Breast epithelium (tissue), 4 donors: ENCODE measurements at regions not wholly inside any gene's neighbourhood (a gene's known extent, or its start where the extent isn't known, plus 50 kb on each side); places are given as distances from the start of the nearest gene placed in this dataset.

Experiments used
- DNase-seq, 2 donors: peaks; one replicate each; pipeline ENCODE4 v3.0.0-alpha.2; 2019; ENCODE audit warnings: low spot score in 2 of 2
- H3K27ac ChIP-seq, 2 donors: fragments of 200-600 bp; sonication (generic) in 1 of 2; one replicate each; pipeline ENCODE4 v1.5.1; 2016 to 2019; ENCODE audit warnings: mild to moderate bottlenecking in 1 of 2
- H3K27me3 ChIP-seq, 2 donors: fragments of 200-600 bp; sonication (generic) in 1 of 2; one replicate each; pipeline versions ENCODE4 v1.5.1 to v1.6.0; 2017 to 2019; ENCODE audit warnings: control low read depth in 1 of 2, mild to moderate bottlenecking in 1 of 2
- H3K36me3 ChIP-seq: fragments of 200-600 bp; one replicate; pipeline ENCODE4 v1.5.1; 2019
- H3K4me1 ChIP-seq, 2 donors: fragments of 200-600 bp; sonication (generic); one replicate each; pipeline ENCODE4 v1.5.1; 2016 to 2019; ENCODE audit warnings: control low read depth in 1 of 2
- H3K4me3 ChIP-seq, 3 donors: fragments of 200-600 bp; sonication (generic); 1 replicate in 2 of 3; 2 replicates in 1 of 3; pipeline ENCODE4 v1.5.1; 2016 to 2019; ENCODE audit warnings: mild to moderate bottlenecking in 3 of 3, moderate library complexity in 2 of 3
- H3K9me3 ChIP-seq, 2 donors: fragments of 200-600 bp; sonication (generic) in 1 of 2; one replicate each; pipeline ENCODE4 v1.5.1; 2016 to 2019; ENCODE audit warnings: control low read depth in 1 of 2
- POLR2A ChIP-seq: fragments of 450-650 bp; IDR thresholded peaks from one replicate; pipeline ENCODE4 v1.6.1; 2016; ENCODE audit warnings: antibody characterized with exemption, mild to moderate bottlenecking, moderate library complexity
- POLR2AphosphoS5 ChIP-seq, 3 donors: sonication (generic); formaldehyde crosslinking; IDR thresholded peaks; one replicate each; pipeline ENCODE4 v1.6.1; 2017; ENCODE audit warnings: antibody characterized with exemption in 3 of 3
- intact Hi-C: fragments of 100-400 bp; cut with DNase I; formaldehyde crosslinking; loops from one replicate; pipeline ENCODE4 v1.15.1; 2023; ENCODE audit warnings: low total_unique reads
- TF ChIP-seq, protein P1 (sequence below), 3 donors: fragments of 450-650 bp; IDR thresholded peaks; one replicate each; pipeline ENCODE4 v1.5.1; 2016 to 2017; ENCODE audit warnings: antibody characterized with exemption in 3 of 3, mild to moderate bottlenecking in 3 of 3, moderate library complexity in 3 of 3

DNA sequence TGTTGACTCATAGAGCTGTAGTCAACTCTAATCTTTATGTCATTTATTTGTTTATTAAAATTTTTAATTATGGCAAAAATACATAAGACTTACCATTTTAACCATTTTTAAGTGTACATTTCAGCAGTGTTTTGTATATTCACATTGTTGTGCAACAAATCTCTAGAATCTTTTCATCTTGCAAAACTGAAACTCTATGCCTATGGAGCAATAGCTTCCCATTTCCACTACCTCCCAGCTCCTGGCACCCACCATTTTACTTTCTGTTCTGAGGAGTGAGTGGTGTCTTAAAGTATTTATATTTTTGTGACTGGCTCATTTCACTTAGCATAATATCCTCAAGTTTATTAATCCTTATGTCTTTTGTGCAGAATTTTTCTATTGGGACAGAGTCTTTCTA, 181.0 kb downstream of the GPAT3 start:
- H3K27me3 ChIP-seq = no peaks in the 10 kb centered on the region
- DNase-seq = no peak
- H3K36me3 ChIP-seq = no peaks in the 10 kb centered on the region
- H3K9me3 ChIP-seq = no peaks in the 10 kb centered on the region
- H3K27ac ChIP-seq = no peak overlapping the region
- intact Hi-C loops = no loop called here
- H3K4me1 ChIP-seq = no peaks in the 10 kb centered on the region
- H3K4me3 ChIP-seq = no peak overlapping the region
- no peak for TF ChIP-seq POLR2A
- TF ChIP-seq, protein P1, sequence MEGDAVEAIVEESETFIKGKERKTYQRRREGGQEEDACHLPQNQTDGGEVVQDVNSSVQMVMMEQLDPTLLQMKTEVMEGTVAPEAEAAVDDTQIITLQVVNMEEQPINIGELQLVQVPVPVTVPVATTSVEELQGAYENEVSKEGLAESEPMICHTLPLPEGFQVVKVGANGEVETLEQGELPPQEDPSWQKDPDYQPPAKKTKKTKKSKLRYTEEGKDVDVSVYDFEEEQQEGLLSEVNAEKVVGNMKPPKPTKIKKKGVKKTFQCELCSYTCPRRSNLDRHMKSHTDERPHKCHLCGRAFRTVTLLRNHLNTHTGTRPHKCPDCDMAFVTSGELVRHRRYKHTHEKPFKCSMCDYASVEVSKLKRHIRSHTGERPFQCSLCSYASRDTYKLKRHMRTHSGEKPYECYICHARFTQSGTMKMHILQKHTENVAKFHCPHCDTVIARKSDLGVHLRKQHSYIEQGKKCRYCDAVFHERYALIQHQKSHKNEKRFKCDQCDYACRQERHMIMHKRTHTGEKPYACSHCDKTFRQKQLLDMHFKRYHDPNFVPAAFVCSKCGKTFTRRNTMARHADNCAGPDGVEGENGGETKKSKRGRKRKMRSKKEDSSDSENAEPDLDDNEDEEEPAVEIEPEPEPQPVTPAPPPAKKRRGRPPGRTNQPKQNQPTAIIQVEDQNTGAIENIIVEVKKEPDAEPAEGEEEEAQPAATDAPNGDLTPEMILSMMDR (IDR thresholded peaks at IDR 0.05) = no peak
- no peak for TF ChIP-seq POLR2AphosphoS5 (IDR thresholded peaks at IDR 0.05)

DNA sequence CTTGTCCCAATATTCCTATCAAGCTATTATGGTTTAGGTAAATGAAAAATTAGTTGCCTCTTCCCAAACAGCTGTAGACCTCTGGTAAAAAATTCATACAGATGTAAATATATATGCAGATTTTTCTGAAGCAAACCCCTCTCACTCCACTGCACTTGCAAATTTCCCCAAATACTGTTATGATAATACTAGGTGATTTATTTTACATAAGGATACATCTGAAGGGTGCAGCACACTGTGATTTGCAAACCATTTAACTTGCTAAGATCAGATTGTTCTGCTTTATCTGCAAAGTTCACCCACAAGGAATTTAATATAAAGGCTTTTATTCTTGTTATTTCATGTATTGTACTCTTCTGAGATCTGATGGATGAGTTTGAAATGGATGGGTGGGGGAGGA, 177.0 kb downstream of the GPAT3 start:
- DNase-seq = no peak
- intact Hi-C loops = no loop called here

DNA sequence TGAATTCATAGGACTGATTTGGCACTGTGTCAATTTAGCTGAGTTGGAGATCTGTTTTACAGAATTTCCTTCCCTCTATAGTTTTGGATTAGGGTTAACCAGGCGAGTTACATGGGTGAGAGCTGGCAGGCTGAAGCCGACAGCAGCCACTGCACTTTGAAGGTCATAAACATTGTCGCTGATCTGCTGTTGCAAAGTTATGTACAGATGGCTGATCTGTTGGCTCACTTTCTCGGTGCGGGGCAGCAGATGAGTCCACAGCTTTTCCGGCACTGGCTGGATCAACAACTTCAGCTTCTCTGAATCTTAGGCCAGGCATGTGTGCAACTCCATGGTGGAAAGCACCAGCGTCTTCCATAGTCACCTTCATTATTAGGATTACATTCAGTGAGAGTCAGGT, 173.7 kb downstream of the GPAT3 start:
- DNase-seq = no peak
- TF ChIP-seq POLR2AphosphoS5 (IDR thresholded peaks at IDR 0.05) = no peak
- no peak for TF ChIP-seq POLR2A
- TF ChIP-seq, protein P1 (IDR thresholded peaks at IDR 0.05) = no peak
- intact Hi-C loops = no loop called here
- no peaks in the 10 kb centered on the region for H3K4me1 ChIP-seq
- no peaks in the 10 kb centered on the region for H3K9me3 ChIP-seq
- H3K4me3 ChIP-seq = no peak overlapping the region
- no peaks in the 10 kb centered on the region for H3K36me3 ChIP-seq
- H3K27me3 ChIP-seq = no peaks in the 10 kb centered on the region
- no peak overlapping the region for H3K27ac ChIP-seq

More for the DNA sequence above, 177.0 kb downstream of the GPAT3 start:
- Histone ChIP-seq H3K9me3 (no peaks in the 10 kb centered on the region), H3K36me3 (no peaks in the 10 kb centered on the region), H3K4me1 (no peaks in the 10 kb centered on the region), H3K27me3 (no peaks in the 10 kb centered on the region), H3K4me3 (no peak overlapping the region), H3K27ac (no peak overlapping the region)
- no peak for TF ChIP-seq POLR2AphosphoS5 (IDR thresholded peaks at IDR 0.05)
- TF ChIP-seq, protein P1 (IDR thresholded peaks at IDR 0.05) = no peak
- TF ChIP-seq POLR2A = no peak

DNA sequence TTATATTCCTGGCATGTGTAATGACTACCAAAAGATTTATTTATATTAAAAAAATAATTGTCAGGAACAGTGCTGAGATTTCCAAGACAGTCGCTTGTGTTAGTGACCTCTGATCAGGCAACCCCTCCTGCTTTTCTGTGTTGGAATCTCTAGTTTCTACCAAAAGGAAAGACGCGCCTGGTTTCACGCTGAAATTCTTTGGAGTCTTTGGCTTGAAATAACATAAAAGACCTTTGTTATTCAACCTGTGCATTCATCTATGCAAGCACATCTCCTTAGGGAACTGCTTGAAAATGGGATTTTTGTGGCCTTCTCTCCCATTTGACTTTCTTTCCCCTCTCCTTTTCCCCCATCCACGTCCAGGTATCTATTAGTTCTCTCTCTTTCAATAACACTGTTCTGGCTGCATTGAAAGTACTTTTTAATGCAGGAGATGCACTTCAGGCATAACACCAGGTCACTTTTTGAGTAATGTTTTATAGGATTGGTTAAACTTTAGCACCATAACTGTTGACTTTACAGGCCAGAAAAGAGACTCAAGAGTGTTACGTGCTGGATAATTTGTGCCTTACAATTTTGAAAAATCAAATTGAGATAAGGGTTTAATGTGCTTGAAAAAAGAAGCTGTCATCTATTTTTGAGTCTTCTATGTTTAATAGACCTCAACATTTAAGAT, 172.7 kb downstream of the GPAT3 start:
- DNase-seq = no peak
- no peak overlapping the region for H3K4me3 ChIP-seq
- intact Hi-C loops = no loop called here
- no peaks in the 10 kb centered on the region for H3K9me3 ChIP-seq
- H3K27ac ChIP-seq = no peak overlapping the region
- H3K4me1 ChIP-seq = no peaks in the 10 kb centered on the region
- no peaks in the 10 kb centered on the region for H3K36me3 ChIP-seq
- no peaks in the 10 kb centered on the region for H3K27me3 ChIP-seq
- TF ChIP-seq, protein P1 (IDR thresholded peaks at IDR 0.05) = no peak
- TF ChIP-seq POLR2A = no peak
- no peak for TF ChIP-seq POLR2AphosphoS5 (IDR thresholded peaks at IDR 0.05)

DNA sequence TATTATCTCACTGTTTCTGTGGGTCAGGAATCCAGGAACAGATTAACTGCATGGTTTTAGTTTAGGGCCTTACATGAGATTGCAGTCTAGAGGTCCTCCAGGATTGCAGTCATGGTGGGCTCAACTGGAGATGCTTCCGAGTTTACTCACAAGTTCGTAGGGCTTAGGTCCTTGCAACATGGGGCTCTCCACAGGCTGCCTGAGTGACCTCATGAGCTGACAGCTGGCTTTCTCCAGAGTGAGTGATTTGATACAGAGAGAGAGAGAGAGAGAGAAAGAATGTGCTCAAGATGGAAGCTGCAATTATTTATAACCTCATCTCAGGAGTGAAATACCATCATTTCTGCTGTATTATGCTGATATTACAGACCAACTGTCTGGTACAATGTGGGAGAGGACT, 168.9 kb downstream of the GPAT3 start:
- H3K36me3 ChIP-seq = no peaks in the 10 kb centered on the region
- intact Hi-C loops = no loop called here
- no peak overlapping the region for H3K4me3 ChIP-seq
- TF ChIP-seq POLR2A = no peak
- no peaks in the 10 kb centered on the region for H3K4me1 ChIP-seq
- DNase-seq = no peak
- H3K27me3 ChIP-seq = no peaks in the 10 kb centered on the region
- no peak overlapping the region for H3K27ac ChIP-seq
- peaks cover 0 to 8% of the 10 kb centered on the region in 2 donors for H3K9me3 ChIP-seq
